A673 (cell line): ENCODE measurements at regions not wholly inside any gene's neighbourhood (a gene's known extent, or its start where the extent isn't known, plus 50 kb on each side); places are given as distances from the start of the nearest gene placed in this dataset.

Experiments
- BruUV-seq: library from RNA; stranded (reverse); fragments of 400-500 nt; replicated peaks from 2 replicates; lab custom pipeline; 2021; lab: Mats Ljungman, UMichigan
- CTCF ChIA-PET: fragments of 300-600 bp; sonication (Branson Sonifier 250); formaldehyde crosslinking; loops from one replicate; lab custom pipeline; 2022; ENCODE audit warnings: antibody characterized with exemption; lab: Charles Lee
- POLR2A ChIA-PET: fragments of 300-600 bp; sonication (Branson Sonifier 250); formaldehyde crosslinking; loops from one replicate; lab custom pipeline; 2022; ENCODE audit warnings: antibody characterized with exemption; ENCODE audit not compliant: low non-redundant PET; lab: Charles Lee
- DNase-seq: peaks from one replicate; pipeline ENCODE4 v3.0.0-alpha.2; 2015; ENCODE audit warnings: low spot score
- H3K27ac ChIP-seq: fragments of 200-600 bp; sonication (generic); 2 replicates; pipeline ENCODE4 v1.5.1; 2016; ENCODE audit warnings: mixed run types, low read depth, mild to moderate bottlenecking, mixed read lengths, antibody characterized with exemption, low read length; ENCODE audit not compliant: poor library complexity, severe bottlenecking
- H3K27me3 ChIP-seq: fragments of 200-600 bp; sonication (generic); replicated peaks from 2 replicates; pipeline ENCODE4 v1.6.1; 2017; ENCODE audit warnings: mixed run types, low read depth, mild to moderate bottlenecking, mixed read lengths, antibody characterized with exemption, low read length; ENCODE audit not compliant: insufficient read depth, poor library complexity
- H3K36me3 ChIP-seq: fragments of 200-600 bp; sonication (generic); 2 replicates; pipeline ENCODE4 v1.6.1; 2016; ENCODE audit warnings: mixed run types, mild to moderate bottlenecking, mixed read lengths, antibody characterized with exemption, low read length; ENCODE audit not compliant: insufficient read depth, poor library complexity, severe bottlenecking
- H3K4me1 ChIP-seq: fragments of 200-600 bp; sonication (generic); 2 replicates; pipeline ENCODE4 v1.6.1; 2017; ENCODE audit warnings: mixed run types, mild to moderate bottlenecking, mixed read lengths, antibody characterized with exemption, low read length; ENCODE audit not compliant: insufficient read depth, poor library complexity, severe bottlenecking
- H3K4me3 ChIP-seq: fragments of 200-600 bp; sonication (generic); 2 replicates; pipeline ENCODE4 v1.5.1; 2016; ENCODE audit warnings: low read depth, mixed run types, mild to moderate bottlenecking, mixed read lengths, low read length; ENCODE audit not compliant: poor library complexity, severe bottlenecking
- H3K9me3 ChIP-seq: fragments of 200-600 bp; sonication (generic); 2 replicates; pipeline ENCODE4 v1.6.1; 2016; ENCODE audit warnings: mixed run types, low read depth, mild to moderate bottlenecking, mixed read lengths, antibody characterized with exemption, low read length; ENCODE audit not compliant: poor library complexity, severe bottlenecking
- EZH2 ChIP-seq: fragments of 200-600 bp; sonication (generic); IDR thresholded peaks from 2 replicates; pipeline ENCODE4 v1.6.1; 2017; ENCODE audit warnings: borderline replicate concordance, low read depth, mild to moderate bottlenecking, mixed read lengths, antibody characterized with exemption, low read length; ENCODE audit not compliant: poor library complexity, severe bottlenecking
- intact Hi-C: fragments of 100-400 bp; cut with micrococcal nuclease; formaldehyde crosslinking; loops from one replicate; pipeline ENCODE4 v1.10.0; 2022; ENCODE audit not compliant: unreplicated experiment
- TF ChIP-seq, protein P1 (sequence below): fragments of 300-800, 200-600 bp; sonication (generic); conservative IDR thresholded peaks from 2 replicates; pipeline ENCODE4 v1.5.1; 2017; ENCODE audit warnings: low read depth, mild to moderate bottlenecking, antibody characterized with exemption, low read length, moderate library complexity, mixed read lengths

GRCh38 chrX:33686105-33686504, 446.0 kb downstream of the FAM47A start:
- Histone ChIP-seq H3K4me1 (no peaks in the 10 kb centered on the region), H3K27me3 (no peaks in the 10 kb centered on the region), H3K36me3 (no peaks in the 10 kb centered on the region), H3K9me3 (peaks cover 15% of the 10 kb centered on the region), H3K4me3 (no peak overlapping the region), H3K27ac (no peak overlapping the region)
- no TSS peak for BruUV-seq
- ChIA-PET CTCF (no interaction called here), POLR2A (no interaction called here)
- no peak for TF ChIP-seq EZH2
- TF ChIP-seq, protein P1, sequence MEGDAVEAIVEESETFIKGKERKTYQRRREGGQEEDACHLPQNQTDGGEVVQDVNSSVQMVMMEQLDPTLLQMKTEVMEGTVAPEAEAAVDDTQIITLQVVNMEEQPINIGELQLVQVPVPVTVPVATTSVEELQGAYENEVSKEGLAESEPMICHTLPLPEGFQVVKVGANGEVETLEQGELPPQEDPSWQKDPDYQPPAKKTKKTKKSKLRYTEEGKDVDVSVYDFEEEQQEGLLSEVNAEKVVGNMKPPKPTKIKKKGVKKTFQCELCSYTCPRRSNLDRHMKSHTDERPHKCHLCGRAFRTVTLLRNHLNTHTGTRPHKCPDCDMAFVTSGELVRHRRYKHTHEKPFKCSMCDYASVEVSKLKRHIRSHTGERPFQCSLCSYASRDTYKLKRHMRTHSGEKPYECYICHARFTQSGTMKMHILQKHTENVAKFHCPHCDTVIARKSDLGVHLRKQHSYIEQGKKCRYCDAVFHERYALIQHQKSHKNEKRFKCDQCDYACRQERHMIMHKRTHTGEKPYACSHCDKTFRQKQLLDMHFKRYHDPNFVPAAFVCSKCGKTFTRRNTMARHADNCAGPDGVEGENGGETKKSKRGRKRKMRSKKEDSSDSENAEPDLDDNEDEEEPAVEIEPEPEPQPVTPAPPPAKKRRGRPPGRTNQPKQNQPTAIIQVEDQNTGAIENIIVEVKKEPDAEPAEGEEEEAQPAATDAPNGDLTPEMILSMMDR = no peak
- no peak for DNase-seq
- intact Hi-C loops = no loop called here
